AG04449 (cell line): ENCODE measurements at regions not wholly inside any gene's neighbourhood (a gene's known extent, or its start where the extent isn't known, plus 50 kb on each side); places are given as distances from the start of the nearest gene placed in this dataset.

Experiments used
- CTCF ChIA-PET: fragments of 350-600 bp; formaldehyde crosslinking; extraction: SDS; loops from one replicate; lab custom pipeline; 2021; ENCODE audit warnings: antibody characterized with exemption; lab: Yijun Ruan, JAX
- POLR2A ChIA-PET: fragments of 400-600, 350-600 bp; formaldehyde crosslinking; extraction: SDS; loops from one replicate; lab custom pipeline; 2020; ENCODE audit warnings: antibody characterized with exemption, inconsistent platforms; lab: Yijun Ruan, JAX
- DNase-seq: peaks from one replicate; pipeline ENCODE4 v3.0.0-alpha.2; 2010; ENCODE audit warnings: low read depth, low spot score
- H3K4me3 ChIP-seq: 2 replicates; pipeline ENCODE4 v1.5.1; 2011; ENCODE audit warnings: low read depth, mild to moderate bottlenecking, control low read depth, low read length
- TF ChIP-seq, protein P1 (sequence below): IDR thresholded peaks from one replicate; pipeline ENCODE4 v1.5.1; 2011; ENCODE audit warnings: mild to moderate bottlenecking, moderate library complexity, low read length, control low read depth, inconsistent platforms; ENCODE audit not compliant: insufficient read depth; ENCODE audit errors: missing control alignments

DNA sequence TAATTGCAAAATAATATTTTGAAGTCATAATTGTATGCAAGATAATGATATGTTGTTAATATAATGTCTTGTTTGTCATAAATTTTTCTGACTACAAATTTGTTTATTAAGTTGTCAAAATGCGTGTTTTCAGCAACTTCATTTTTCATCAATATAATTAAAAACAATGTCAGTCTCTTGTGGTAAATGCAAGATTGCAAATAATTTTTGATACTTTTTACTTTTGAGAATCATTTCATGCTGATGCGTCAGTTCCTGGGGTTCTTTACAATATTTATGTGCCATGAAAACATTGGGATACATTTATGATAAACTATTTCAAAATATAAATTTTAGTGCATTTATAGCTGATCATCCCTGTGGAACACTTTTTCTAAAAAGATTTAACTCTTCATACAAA lies 1504.8 kb downstream of the BRD1 start:
- ChIA-PET POLR2A (no interaction called here), CTCF (no interaction called here)
- DNase-seq = no peak
- no peak overlapping the region for H3K4me3 ChIP-seq
- TF ChIP-seq, protein P1, sequence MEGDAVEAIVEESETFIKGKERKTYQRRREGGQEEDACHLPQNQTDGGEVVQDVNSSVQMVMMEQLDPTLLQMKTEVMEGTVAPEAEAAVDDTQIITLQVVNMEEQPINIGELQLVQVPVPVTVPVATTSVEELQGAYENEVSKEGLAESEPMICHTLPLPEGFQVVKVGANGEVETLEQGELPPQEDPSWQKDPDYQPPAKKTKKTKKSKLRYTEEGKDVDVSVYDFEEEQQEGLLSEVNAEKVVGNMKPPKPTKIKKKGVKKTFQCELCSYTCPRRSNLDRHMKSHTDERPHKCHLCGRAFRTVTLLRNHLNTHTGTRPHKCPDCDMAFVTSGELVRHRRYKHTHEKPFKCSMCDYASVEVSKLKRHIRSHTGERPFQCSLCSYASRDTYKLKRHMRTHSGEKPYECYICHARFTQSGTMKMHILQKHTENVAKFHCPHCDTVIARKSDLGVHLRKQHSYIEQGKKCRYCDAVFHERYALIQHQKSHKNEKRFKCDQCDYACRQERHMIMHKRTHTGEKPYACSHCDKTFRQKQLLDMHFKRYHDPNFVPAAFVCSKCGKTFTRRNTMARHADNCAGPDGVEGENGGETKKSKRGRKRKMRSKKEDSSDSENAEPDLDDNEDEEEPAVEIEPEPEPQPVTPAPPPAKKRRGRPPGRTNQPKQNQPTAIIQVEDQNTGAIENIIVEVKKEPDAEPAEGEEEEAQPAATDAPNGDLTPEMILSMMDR = no peak

DNA sequence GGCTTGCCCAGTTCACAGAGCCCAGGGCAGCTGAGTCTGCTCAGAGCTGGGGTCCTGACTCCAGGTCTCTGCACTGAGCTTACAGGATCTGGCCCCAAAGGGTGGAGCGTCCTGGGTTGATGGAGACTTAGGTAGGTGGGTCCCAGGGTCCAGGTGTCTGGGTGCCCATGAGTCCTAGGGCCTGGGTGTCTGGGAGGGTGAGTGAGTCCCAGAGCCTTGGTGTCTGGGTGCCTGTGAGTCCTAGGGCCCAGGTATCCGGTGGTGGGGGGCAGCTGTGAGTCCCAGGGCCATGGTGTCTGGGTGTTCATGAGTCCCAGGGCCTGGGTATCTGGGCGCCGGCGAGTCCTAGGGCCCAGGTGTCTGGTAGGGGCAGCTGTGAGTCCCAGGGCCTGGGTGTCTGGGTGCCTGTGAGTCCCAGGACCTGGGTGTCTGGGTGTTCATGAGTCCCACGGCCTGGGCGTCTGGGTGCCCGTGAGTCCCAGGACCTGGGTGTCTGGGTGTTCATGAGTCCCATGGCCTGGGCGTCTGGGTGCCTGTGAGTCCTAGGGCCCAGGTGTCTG lies 1505.6 kb downstream of the BRD1 start:
- POLR2A ChIA-PET = no interaction called here
- CTCF ChIA-PET = no interaction called here
- TF ChIP-seq, protein P1 = no peak
- no peak overlapping the region for H3K4me3 ChIP-seq
- no peak for DNase-seq

- no peak for DNase-seq
- CTCF ChIA-PET = no interaction called here
- POLR2A ChIA-PET = no interaction called here
- no peak overlapping the region for H3K4me3 ChIP-seq
- TF ChIP-seq, protein P1 = no peak
Measured at GRCh38 chr22:48320683-48321451, 1506.8 kb downstream of the BRD1 start.

DNA sequence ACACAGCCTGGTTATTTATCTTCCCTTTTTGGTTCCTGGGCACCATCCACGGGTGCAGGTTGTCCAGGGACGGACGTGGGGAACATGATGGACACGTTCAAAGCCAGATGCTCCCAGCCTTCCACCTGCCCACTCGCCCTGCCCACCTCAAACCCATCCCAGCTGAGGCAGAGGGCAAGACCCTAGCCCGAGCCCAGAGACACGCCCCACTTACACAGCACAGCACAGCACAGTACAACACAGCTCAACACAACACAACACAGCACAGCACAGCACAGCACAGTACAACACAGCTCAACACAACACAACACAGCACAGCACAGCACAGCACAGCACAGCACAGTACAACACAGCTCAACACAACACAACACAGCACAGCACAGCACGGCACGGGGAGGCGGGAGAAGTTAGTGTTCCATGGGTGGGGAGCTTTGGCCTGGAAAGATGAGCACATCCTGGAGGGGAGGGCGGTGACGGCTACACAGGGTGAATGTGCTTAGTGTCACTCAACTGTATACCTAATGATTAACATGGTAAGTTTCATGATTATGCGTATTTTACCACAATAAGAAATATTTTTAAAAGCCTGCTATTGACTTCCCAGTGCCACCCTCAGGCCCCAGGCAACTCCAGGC lies 1507.5 kb downstream of the BRD1 start:
- no peak for DNase-seq
- TF ChIP-seq, protein P1 = no peak
- no peak overlapping the region for H3K4me3 ChIP-seq
- CTCF ChIA-PET = no interaction called here
- POLR2A ChIA-PET = no interaction called here

GRCh38 chr22:48319321-48320047 lies 1508.2 kb downstream of the BRD1 start:
- CTCF ChIA-PET = no interaction called here
- H3K4me3 ChIP-seq = no peak overlapping the region
- no peak for DNase-seq
- POLR2A ChIA-PET = no interaction called here
- TF ChIP-seq, protein P1 = no peak
